IMR-90 (cell line): ENCODE measurements at regions not wholly inside any gene's neighbourhood (a gene's known extent, or its start where the extent isn't known, plus 50 kb on each side); places are given as distances from the start of the nearest gene placed in this dataset.

Experiments used
- ATAC-seq: fragments of 200-7000 bp; cut with Tn5 transposase; 2 replicates; pipeline ENCODE4 v1.9.1; 2020; ENCODE audit warnings: low read depth, mild to moderate bottlenecking, moderate library complexity
- BruUV-seq: library from RNA; stranded (reverse); fragments of 400-500 nt; replicated peaks from 2 replicates; lab custom pipeline; 2021; lab: Mats Ljungman, UMichigan
- CTCF ChIA-PET: fragments of 300-600 bp; formaldehyde crosslinking; extraction: SDS; loops from one replicate; lab custom pipeline; 2021; ENCODE audit warnings: antibody characterized with exemption; lab: Yijun Ruan, JAX
- POLR2A ChIA-PET: fragments of 300-600 bp; sonication (Branson Sonifier 250); formaldehyde crosslinking; loops from one replicate; lab custom pipeline; 2022; ENCODE audit warnings: antibody characterized with exemption; ENCODE audit not compliant: unreplicated experiment; lab: Charles Lee
- DNase-seq: peaks from one replicate; pipeline ENCODE4 v3.0.0; 2013
- H2AFZ ChIP-seq: replicated peaks from 2 replicates; pipeline ENCODE3; 2013; ENCODE audit warnings: low read length, mild to moderate bottlenecking; ENCODE audit not compliant: poor library complexity
- H2AK5ac ChIP-seq: 2 replicates; pipeline ENCODE4 v1.6.1; 2013; ENCODE audit warnings: low read depth, low read length, inconsistent platforms
- H2AK9ac ChIP-seq: replicated peaks from 2 replicates; pipeline ENCODE3; 2013; ENCODE audit warnings: mild to moderate bottlenecking, low read depth, low read length, moderate library complexity; ENCODE audit not compliant: poor library complexity
- H2BK120ac ChIP-seq: 2 replicates; pipeline ENCODE4 v1.6.1; 2013; ENCODE audit warnings: low read depth, low read length, inconsistent platforms
- H2BK15ac ChIP-seq: 3 replicates; pipeline ENCODE4 v1.6.1; 2013; ENCODE audit warnings: low read depth, low read length, inconsistent platforms
- H2BK20ac ChIP-seq: 2 replicates; pipeline ENCODE4 v1.6.1; 2013; ENCODE audit warnings: low read depth, mild to moderate bottlenecking, inconsistent platforms, low read length, moderate library complexity
- H2BK5ac ChIP-seq: 2 replicates; pipeline ENCODE4 v1.6.1; 2013; ENCODE audit warnings: mild to moderate bottlenecking, low read depth, low read length, inconsistent platforms; ENCODE audit not compliant: poor library complexity, severe bottlenecking
- H3K14ac ChIP-seq: replicated peaks from 2 replicates; pipeline ENCODE4 v1.6.1; 2013; ENCODE audit warnings: low read depth, low read length, inconsistent platforms
- H3K18ac ChIP-seq: 2 replicates; pipeline ENCODE4 v1.6.1; 2013; ENCODE audit warnings: low read depth, low read length, control low read depth
- H3K23ac ChIP-seq: 2 replicates; pipeline ENCODE4 v1.6.1; 2013; ENCODE audit warnings: low read depth, low read length, inconsistent platforms
- H3K27ac ChIP-seq: 2 replicates; pipeline ENCODE4 v1.5.1; 2013; ENCODE audit warnings: mild to moderate bottlenecking, control low read depth, low read length; ENCODE audit not compliant: insufficient read depth
- H3K27me3 ChIP-seq: 2 replicates; pipeline ENCODE4 v1.6.1; 2013; ENCODE audit warnings: low read length; ENCODE audit not compliant: control insufficient read depth, insufficient read depth
- H3K36me3 ChIP-seq: 2 replicates; pipeline ENCODE4 v1.6.1; 2013; ENCODE audit warnings: low read length, mixed read lengths; ENCODE audit not compliant: control insufficient read depth, insufficient read depth
- H3K4ac ChIP-seq: 2 replicates; pipeline ENCODE4 v1.6.1; 2013; ENCODE audit warnings: low read depth, low read length, inconsistent platforms
- H3K4me1 ChIP-seq: 2 replicates; pipeline ENCODE4 v1.6.1; 2013; ENCODE audit warnings: low read length, mixed read lengths; ENCODE audit not compliant: control insufficient read depth, insufficient read depth
- H3K4me2 ChIP-seq: 2 replicates; pipeline ENCODE4 v1.6.1; 2013; ENCODE audit warnings: low read depth, mild to moderate bottlenecking, control low read depth, low read length, moderate library complexity
- H3K4me3 ChIP-seq: 2 replicates; pipeline ENCODE4 v1.5.1; 2013; ENCODE audit warnings: low read depth, mild to moderate bottlenecking, control low read depth, low read length, moderate library complexity; ENCODE audit not compliant: insufficient read depth
- H3K56ac ChIP-seq: 2 replicates; pipeline ENCODE4 v1.6.1; 2013; ENCODE audit warnings: low read length, inconsistent platforms; ENCODE audit not compliant: insufficient read depth; ENCODE audit errors: extremely low read depth
- H3K79me1 ChIP-seq, 2 experiments: 2 replicates each; pipeline ENCODE4 v1.6.1; 2013; ENCODE audit warnings: low read length in 2 of 2, inconsistent platforms in 1 of 2, low read depth in 1 of 2
- H3K9ac ChIP-seq: 2 replicates; pipeline ENCODE4 v1.6.1; 2013; ENCODE audit warnings: low read depth, low read length, control low read depth
- H3K9me1 ChIP-seq: 2 replicates; pipeline ENCODE4 v1.6.1; 2013; ENCODE audit warnings: low read length, inconsistent platforms; ENCODE audit not compliant: insufficient read depth
- H3K9me3 ChIP-seq: 2 replicates; pipeline ENCODE4 v1.6.1; 2013; ENCODE audit warnings: low read length; ENCODE audit not compliant: control insufficient read depth, insufficient read depth
- H4K20me1 ChIP-seq: 2 replicates; pipeline ENCODE4 v1.6.1; 2013; ENCODE audit warnings: low read length, inconsistent platforms; ENCODE audit not compliant: insufficient read depth
- H4K5ac ChIP-seq: 2 replicates; pipeline ENCODE4 v1.6.1; 2013; ENCODE audit warnings: mild to moderate bottlenecking, low read depth, low read length, control low read depth
- H4K8ac ChIP-seq, 2 experiments: 2 replicates each; pipeline ENCODE4 v1.6.1; 2013; ENCODE audit warnings: low read depth in 2 of 2, low read length in 2 of 2, control low read depth in 1 of 2, inconsistent platforms in 1 of 2
- H4K91ac ChIP-seq: 2 replicates; pipeline ENCODE4 v1.6.1; 2013; ENCODE audit warnings: low read depth, low read length, inconsistent platforms; ENCODE audit not compliant: insufficient read depth
- CTCF ChIP-seq: conservative IDR thresholded peaks from 2 replicates; pipeline ENCODE4 v1.5.1; 2012; ENCODE audit warnings: mild to moderate bottlenecking, low read depth, low read length, improper control_type of control experiment
- MAZ ChIP-seq: IDR thresholded peaks from 2 replicates; pipeline ENCODE4 v1.6.1; 2012; ENCODE audit warnings: low read depth, mild to moderate bottlenecking, low read length, improper control_type of control experiment, moderate library complexity, borderline replicate concordance
- MXI1 ChIP-seq: IDR thresholded peaks from 2 replicates; pipeline ENCODE4 v1.6.1; 2012; ENCODE audit warnings: low read depth, mild to moderate bottlenecking, low read length, moderate library complexity, borderline replicate concordance
- NFE2L2 ChIP-seq: fragments of 150-350 bp; IDR thresholded peaks from 2 replicates; pipeline ENCODE4 v1.6.1; 2016; ENCODE audit warnings: low read depth, mild to moderate bottlenecking, low read length
- RAD21 ChIP-seq: IDR thresholded peaks from 2 replicates; pipeline ENCODE4 v1.6.1; 2012; ENCODE audit warnings: low read length, improper control_type of control experiment
- SMC3 ChIP-seq: fragments of 150-350 bp; IDR thresholded peaks from 2 replicates; pipeline ENCODE4 v1.6.1; 2016; ENCODE audit warnings: low read depth, mild to moderate bottlenecking, antibody characterized with exemption, low read length, moderate library complexity
- WGBS, 2 experiments: methylation state at CpG; one replicate each; pipeline versions ENCODE4 v1.1.5 to v1.1.7; 2013; ENCODE audit warnings: missing lambda C conversion rate in 2 of 2; ENCODE audit not compliant: insufficient read length in 1 of 2; ENCODE audit errors: extremely low coverage in 2 of 2; 5-methylcytosine and 5-hydroxymethylcytosine counted together
- dilution Hi-C: fragments of 300-500 bp; cut with HindIII; formaldehyde crosslinking; loops from one replicate; pipeline ENCODE4 v1.14.3; 2018; ENCODE audit warnings: low sequenced_read_pairs; ENCODE audit not compliant: unreplicated experiment
- in situ Hi-C: fragments of 300-500 bp; cut with MboI; formaldehyde crosslinking; loops from 3 replicates; pipeline ENCODE4 v1.14.3; 2019; ENCODE audit warnings: low sequenced_read_pairs, inconsistent platforms, mixed read lengths
- intact Hi-C: fragments of 100-400 bp; cut with micrococcal nuclease; formaldehyde crosslinking; loops from 2 replicates; pipeline ENCODE4 v1.10.0; 2022

- no peaks in the 10 kb centered on the region for H3K36me3 ChIP-seq
- H3K4me2 ChIP-seq = no peak overlapping the region
- peaks cover 12% of the 10 kb centered on the region for H3K9me3 ChIP-seq
- H3K56ac ChIP-seq = no peak overlapping the region
- H3K4me1 ChIP-seq = no peaks in the 10 kb centered on the region
- no peak overlapping the region for H3K4me3 ChIP-seq
- no TSS peak for BruUV-seq
- no peak overlapping the region for H2BK15ac ChIP-seq
- ChIA-PET POLR2A (no interaction called here), CTCF (no interaction called here)
- in situ Hi-C loops = no loop called here
- H3K27ac ChIP-seq = no peak overlapping the region
- H3K4ac ChIP-seq = no peak overlapping the region
- H3K18ac ChIP-seq = no peak overlapping the region
- H2AK9ac ChIP-seq = no peak overlapping the region
- H4K5ac ChIP-seq = no peak overlapping the region
- dilution Hi-C loops = no loop called here
- no peaks in the 10 kb centered on the region for H4K20me1 ChIP-seq
- H4K91ac ChIP-seq = no peak overlapping the region
- 100% methylated on average over 5 of the region's 11 CpGs; no CpG with 5 or more reads in 1 of the 2 experiments for WGBS, 2 experiments
- H3K79me1 ChIP-seq = no peaks in the 10 kb centered on the region
- no peak overlapping the region for H3K9ac ChIP-seq
- no peaks in the 10 kb centered on the region for H3K9me1 ChIP-seq
- H3K27me3 ChIP-seq = no peaks in the 10 kb centered on the region
- no peak overlapping the region for H2BK5ac ChIP-seq
- H2AK5ac ChIP-seq = no peak overlapping the region
- H2BK120ac ChIP-seq = no peak overlapping the region
- TF ChIP-seq SMC3 (no peak), MXI1 (no peak), RAD21 (no peak), NFE2L2 (no peak), CTCF (no peak), MAZ (no peak)
- H4K8ac ChIP-seq = no peak overlapping the region
- no peak overlapping the region for H3K23ac ChIP-seq
- DNase-seq (no peak), ATAC-seq (no peak)
- no peak overlapping the region for H2AFZ ChIP-seq
- intact Hi-C loops = no loop called here
- no peak overlapping the region for H3K14ac ChIP-seq
- no peak overlapping the region for H2BK20ac ChIP-seq
Measured at GRCh38 chr2:193506035-193506434, 1311.3 kb upstream of the TMEFF2 start.
